ENCODE measurements at regions not wholly inside any gene's neighbourhood (a gene's known extent, or its start where the extent isn't known, plus 50 kb on each side); places are given as distances from the start of the nearest gene placed in this dataset.
A peak's percentile ranks its signal among the peaks of the same experiment; 100 is the strongest.

DNA sequence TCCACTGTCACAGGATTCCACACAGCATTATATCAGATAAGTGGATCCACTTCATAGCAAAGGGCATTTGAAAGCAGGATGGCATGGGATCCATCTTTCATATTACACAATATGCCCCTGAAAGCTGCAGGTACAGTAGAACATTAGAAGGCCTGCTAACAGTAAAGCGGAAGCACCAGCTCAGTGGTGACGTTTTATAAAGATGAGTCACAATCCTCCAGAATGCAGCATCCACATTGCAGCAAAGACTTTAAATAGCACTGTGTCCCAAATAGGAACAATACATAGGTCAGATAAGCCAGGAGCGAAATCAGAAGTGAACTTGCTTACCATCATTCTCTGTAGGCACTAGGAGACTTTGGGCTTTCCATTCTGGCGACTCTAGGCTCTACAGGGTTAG is 609.5 kb upstream of the FAT1 start:
- no peak overlapping the region for H3K4me3 ChIP-seq (replicated peaks in 1 of 2; ENCODE audit: low read depth in 2 of 2, low read length in 2 of 2)
- peak in 1 of 2 donors; percentile 7 for DNase-seq (ENCODE audit: low read depth in 2 of 2)
- TF ChIP-seq, protein P1, sequence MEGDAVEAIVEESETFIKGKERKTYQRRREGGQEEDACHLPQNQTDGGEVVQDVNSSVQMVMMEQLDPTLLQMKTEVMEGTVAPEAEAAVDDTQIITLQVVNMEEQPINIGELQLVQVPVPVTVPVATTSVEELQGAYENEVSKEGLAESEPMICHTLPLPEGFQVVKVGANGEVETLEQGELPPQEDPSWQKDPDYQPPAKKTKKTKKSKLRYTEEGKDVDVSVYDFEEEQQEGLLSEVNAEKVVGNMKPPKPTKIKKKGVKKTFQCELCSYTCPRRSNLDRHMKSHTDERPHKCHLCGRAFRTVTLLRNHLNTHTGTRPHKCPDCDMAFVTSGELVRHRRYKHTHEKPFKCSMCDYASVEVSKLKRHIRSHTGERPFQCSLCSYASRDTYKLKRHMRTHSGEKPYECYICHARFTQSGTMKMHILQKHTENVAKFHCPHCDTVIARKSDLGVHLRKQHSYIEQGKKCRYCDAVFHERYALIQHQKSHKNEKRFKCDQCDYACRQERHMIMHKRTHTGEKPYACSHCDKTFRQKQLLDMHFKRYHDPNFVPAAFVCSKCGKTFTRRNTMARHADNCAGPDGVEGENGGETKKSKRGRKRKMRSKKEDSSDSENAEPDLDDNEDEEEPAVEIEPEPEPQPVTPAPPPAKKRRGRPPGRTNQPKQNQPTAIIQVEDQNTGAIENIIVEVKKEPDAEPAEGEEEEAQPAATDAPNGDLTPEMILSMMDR (IDR thresholded peaks at IDR 0.05; ENCODE audit: low read depth, low read length), result no peak

DNA sequence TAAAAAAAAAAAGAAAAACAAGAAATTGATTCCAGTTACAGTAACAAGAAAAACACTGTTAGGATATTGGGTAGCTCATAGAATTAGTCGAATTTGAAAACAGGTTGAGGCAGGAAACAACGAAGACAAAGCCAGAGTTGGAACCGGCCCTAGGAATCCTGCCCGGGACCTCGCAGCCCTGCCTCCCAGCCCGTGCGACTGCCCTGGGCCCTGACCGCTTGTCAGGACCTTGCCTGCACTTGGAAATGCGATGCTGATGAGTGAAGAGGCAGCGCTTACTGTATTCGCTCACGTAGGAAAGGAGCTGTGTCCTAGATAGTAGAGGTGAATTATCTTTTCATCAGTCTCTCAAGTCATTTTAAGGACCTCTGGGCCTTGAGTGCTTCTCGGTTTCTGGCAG is 611.7 kb upstream of the FAT1 start:
- TF ChIP-seq, protein P1 (IDR thresholded peaks at IDR 0.05; ENCODE audit: low read depth, low read length), result no peak
- no peak for DNase-seq (ENCODE audit: low read depth in 2 of 2)

DNA sequence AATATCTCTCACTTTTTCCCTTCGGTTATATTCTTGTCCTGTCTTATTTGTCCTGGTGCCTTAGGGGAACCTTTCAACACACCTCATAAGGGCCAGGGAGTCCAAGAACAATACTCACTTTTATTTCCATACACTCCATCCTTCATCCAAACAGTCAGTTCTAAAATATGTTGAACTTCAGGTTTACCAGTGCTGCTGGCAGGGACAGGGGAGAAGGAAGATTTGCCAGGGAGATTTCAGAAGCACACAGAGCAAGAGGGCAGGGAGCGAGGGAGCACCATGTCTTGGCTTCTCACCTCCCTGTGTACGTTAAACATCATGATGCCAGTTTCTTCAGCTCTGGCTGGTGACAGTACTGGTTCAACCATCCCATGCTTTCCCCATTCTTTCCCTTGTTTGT is 631.1 kb upstream of the FAT1 start:
- TF ChIP-seq, protein P1 (IDR thresholded peaks at IDR 0.05; ENCODE audit: low read depth, low read length), result no peak
- H3K4me3 ChIP-seq (replicated peaks in 1 of 2; ENCODE audit: low read depth in 2 of 2, low read length in 2 of 2), result no peak overlapping the region
- no peak for DNase-seq (ENCODE audit: low read depth in 2 of 2)

More for the DNA sequence above, 611.7 kb upstream of the FAT1 start:
- no peak overlapping the region for H3K4me3 ChIP-seq (replicated peaks in 1 of 2; ENCODE audit: low read depth in 2 of 2, low read length in 2 of 2)

DNA sequence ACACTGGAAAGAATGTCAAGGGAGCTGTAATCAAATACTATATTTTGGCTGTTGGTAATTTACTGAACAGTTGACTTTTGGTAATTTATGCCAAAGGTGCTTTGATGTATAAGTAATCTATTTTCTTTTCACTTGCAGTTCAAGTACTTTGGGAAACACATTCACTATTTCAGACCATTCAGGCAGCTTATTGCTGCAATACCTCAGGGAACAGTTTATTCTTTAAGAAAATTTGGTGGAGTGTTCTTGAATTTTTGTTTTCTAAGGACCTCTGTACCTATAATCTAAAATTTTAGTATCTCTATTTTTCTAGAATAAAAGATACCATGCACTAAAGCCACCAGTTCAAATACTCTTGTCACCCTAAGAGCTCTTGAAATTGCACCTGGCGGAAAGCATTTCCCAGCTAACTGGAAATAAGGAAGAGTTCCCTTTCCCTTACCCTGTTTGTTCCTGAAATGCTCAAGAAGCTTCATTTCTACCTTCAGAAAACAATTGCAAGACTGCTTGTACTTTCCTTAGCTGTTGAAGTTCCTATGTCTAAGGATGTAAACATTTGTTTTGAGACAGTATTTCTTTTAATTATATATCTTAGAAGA is 633.5 kb upstream of the FAT1 start:
- no peak overlapping the region for H3K4me3 ChIP-seq (replicated peaks in 1 of 2; ENCODE audit: low read depth in 2 of 2, low read length in 2 of 2)
- DNase-seq (ENCODE audit: low read depth in 2 of 2), result no peak
- TF ChIP-seq, protein P1 (IDR thresholded peaks at IDR 0.05; ENCODE audit: low read depth, low read length), result no peak

DNA sequence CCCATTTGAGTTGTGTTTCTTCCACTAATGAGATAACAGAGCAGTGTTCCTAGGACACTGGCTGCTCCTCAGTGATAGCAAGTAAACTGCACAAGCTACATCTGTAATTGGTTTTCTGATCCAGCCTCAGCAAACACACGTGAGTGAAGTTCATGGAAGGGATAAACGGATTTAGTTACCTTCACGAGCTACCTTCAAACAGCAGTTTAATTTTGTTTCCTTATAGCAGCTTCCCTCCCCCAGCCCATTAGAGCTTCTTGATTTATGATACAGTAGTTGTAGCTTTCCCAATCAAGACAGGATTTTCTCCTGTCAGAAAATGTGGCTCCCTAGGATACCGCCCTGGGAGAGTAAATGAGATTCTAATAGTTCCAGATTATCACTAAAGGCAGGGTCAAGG is 634.2 kb upstream of the FAT1 start:
- H3K4me3 ChIP-seq (replicated peaks in 1 of 2; ENCODE audit: low read depth in 2 of 2, low read length in 2 of 2), result no peak overlapping the region
- TF ChIP-seq, protein P1 (IDR thresholded peaks at IDR 0.05; ENCODE audit: low read depth, low read length), result no peak
- no peak for DNase-seq (ENCODE audit: low read depth in 2 of 2)

DNA sequence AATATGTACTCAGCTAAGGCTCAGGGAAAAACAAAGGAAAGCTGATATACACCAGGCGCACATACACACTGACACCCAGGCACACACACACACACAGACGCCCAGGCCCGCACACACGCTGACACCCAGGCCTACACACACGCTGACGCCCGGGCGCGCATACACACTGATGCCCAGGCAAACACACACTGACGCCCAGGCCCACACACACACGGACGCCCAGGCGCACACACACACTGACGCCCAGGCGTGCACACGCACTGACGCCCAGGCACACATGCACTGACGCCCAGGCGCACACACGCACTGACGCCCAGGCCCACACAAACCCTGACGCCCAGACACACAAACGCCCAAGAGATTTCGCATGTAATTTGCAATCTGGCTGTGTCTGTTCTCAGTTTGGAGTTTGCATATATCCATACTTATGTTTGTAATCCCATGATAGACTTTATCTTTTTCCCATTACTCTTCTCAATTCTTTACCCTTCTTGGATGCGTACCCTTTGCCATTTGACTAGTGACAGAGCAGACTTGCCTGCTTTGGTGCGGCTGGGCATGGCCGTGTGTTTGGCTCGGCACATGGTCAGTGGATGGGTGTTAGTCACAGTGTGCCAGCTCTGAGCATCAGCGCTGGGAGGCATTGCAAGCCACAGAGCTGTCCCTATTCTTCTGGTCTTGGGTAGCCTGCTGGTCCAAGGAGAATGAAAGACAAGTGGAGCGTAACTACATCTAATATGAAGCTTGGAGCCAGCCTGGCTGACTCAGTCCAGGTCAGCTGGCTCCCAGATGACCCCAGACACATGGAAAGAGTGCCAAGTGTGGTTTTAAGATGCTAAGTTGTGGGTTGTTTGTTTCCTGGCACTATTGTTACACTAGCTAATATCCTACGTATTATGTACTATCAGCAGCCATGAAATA is 632.4 kb upstream of the ZFP42 start:
- DNase-seq (ENCODE audit: low read depth in 2 of 2), result no peak
- TF ChIP-seq, protein P1 (IDR thresholded peaks at IDR 0.05; ENCODE audit: low read depth, low read length), result no peak
- no peak overlapping the region for H3K4me3 ChIP-seq (replicated peaks in 1 of 2; ENCODE audit: low read depth in 2 of 2, low read length in 2 of 2)

All from cardiac fibroblast (primary cell).